ENCODE measurements at regions not wholly inside any gene's neighbourhood (a gene's known extent, or its start where the extent isn't known, plus 50 kb on each side); places are given as distances from the start of the nearest gene placed in this dataset.

- TF ChIP-seq CTCF (IDR thresholded peaks at IDR 0.05; ENCODE audit: control extremely low read depth in 1 of 3, insufficient read depth in 1 of 3, low read depth in 1 of 3, low read length in 3 of 3) (no peak), RAD21 (IDR thresholded peaks at IDR 0.05 in 1 of 2, conservative IDR thresholded peaks at IDR 0.05 in 1 of 2; ENCODE audit: low read depth in 2 of 2, low read length in 2 of 2) (no peak), POLR2A (IDR thresholded peaks at IDR 0.05; ENCODE audit: control extremely low read depth in 1 of 2, low read depth in 2 of 2, low read length in 2 of 2) (no peak), EZH2 (IDR thresholded peaks at IDR 0.05; ENCODE audit: low read depth, low read length, severe bottlenecking) (no peak)
Observed at GRCh38 chr6:120484146-120484545, 850.1 kb downstream of the TBC1D32 start.
